ENCODE measurements at regions not wholly inside any gene's neighbourhood (a gene's known extent, or its start where the extent isn't known, plus 50 kb on each side); places are given as distances from the start of the nearest gene placed in this dataset.

DNA sequence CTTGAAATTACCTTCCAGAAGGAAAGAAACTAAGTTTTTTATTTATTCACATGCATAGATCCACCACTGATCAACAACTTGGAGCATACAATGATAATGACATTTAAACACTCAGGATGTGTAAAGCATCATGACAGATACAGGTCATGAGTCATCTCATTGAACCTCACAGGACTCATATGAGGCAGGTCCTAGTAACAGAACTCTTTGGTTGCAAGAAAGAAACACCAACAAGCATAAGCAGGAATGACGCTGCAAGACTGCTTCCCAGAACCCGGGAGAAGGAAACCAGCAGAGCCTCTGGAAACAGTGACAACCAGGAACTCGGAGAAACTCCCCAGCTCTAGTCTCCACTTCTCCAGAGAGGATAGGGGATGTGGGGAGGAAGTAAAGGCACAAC is 60.8 kb upstream of the IPO5 start:
- H3K4me3 ChIP-seq (replicated peaks in 1 of 3; ENCODE audit: insufficient read depth in 1 of 3, low read depth in 2 of 3, low read length in 3 of 3), result no peak overlapping the region
- no peak overlapping the region for H3K4me2 ChIP-seq (ENCODE audit: low read depth, low read length)
- no peak overlapping the region for H3K9ac ChIP-seq (ENCODE audit: insufficient read depth, low read depth, low read length)
- intact Hi-C loops (cut with micrococcal nuclease; ENCODE audit: unreplicated experiment), result no loop called here
- no peaks in the 10 kb centered on the region for H4K20me1 ChIP-seq (ENCODE audit: insufficient read depth, low read length)
- H3K36me3 ChIP-seq (replicated peaks in 1 of 2; ENCODE audit: control insufficient read depth in 1 of 2, insufficient read depth in 2 of 2, low read length in 2 of 2), result no peaks in the 10 kb centered on the region
- WGBS (ENCODE audit: low lambda C conversion rate), result 15% methylated on average over 3 of the region's 3 CpGs
- H3K27me3 ChIP-seq (ENCODE audit: control insufficient read depth in 1 of 2, insufficient read depth in 2 of 2, low read length in 2 of 2), result peaks cover 2 to 8% of the 10 kb centered on the region in 2 experiments; a peak in 2 of 5 replicates
- CTCF ChIA-PET (ENCODE audit: low intra/inter-chr PET ratio, low total read pairs), result no interaction called here
- ATAC-seq (no peak), DNase-seq (ENCODE audit: low spot score) (no peak), FAIRE-seq (no peak)
- BruUV-seq (replicated peaks), result no TSS peak
- in situ Hi-C loops (cut with HindIII; ENCODE audit: extremely low pct_ligation_motif_present, low pct_unique_long_range_greater_than_20kb), result no loop called here
- H2AFZ ChIP-seq (ENCODE audit: low read length), result no peak overlapping the region
- no peaks in the 10 kb centered on the region for H3K4me1 ChIP-seq (ENCODE audit: insufficient read depth, low read length)
- TF ChIP-seq CCDC6 (CRISPR knock-in tag; IDR thresholded peaks at IDR 0.05) (no peak), CREB1 (IDR thresholded peaks at IDR 0.05) (0 out of 2 replicates have a peak, but pooled peaks have one; percentile 8), CREB1 (CRISPR knock-in tag; IDR thresholded peaks at IDR 0.05) (no peak)
- H3K79me2 ChIP-seq (ENCODE audit: insufficient read depth, low read length), result no peaks in the 10 kb centered on the region
- POLR2A ChIA-PET, result no interaction called here
- no peaks in the 10 kb centered on the region for H3K9me3 ChIP-seq (ENCODE audit: low read length)
- H3K27ac ChIP-seq (ENCODE audit: extremely low read length, insufficient read depth, low read length), result no peak overlapping the region

DNA sequence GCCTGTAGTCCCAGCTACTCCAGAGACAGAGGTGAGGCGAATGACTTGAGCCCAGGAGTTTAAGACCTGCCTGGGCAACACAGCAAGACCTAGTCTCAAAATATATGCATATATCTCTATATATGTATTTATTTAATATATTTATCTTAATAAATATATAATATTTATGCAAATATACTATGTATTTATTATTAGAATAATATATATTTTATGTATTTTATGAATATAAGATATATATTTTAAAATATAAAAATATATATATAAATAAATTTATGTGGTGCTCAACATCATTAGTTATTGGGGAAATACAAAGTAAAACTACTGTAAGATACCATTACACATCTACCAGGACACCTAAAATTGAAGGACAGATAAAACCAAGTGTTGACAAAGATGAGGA is 58.1 kb upstream of the IPO5 start:
- in situ Hi-C loops (cut with HindIII; ENCODE audit: extremely low pct_ligation_motif_present, low pct_unique_long_range_greater_than_20kb) (no loop called here), intact Hi-C loops (cut with micrococcal nuclease; ENCODE audit: unreplicated experiment) (no loop called here)
- no peak for ATAC-seq
- WGBS (ENCODE audit: low lambda C conversion rate), result 9% methylated on average over 1 of the region's 1 CpG
- no peaks in the 10 kb centered on the region for H3K9me3 ChIP-seq (ENCODE audit: low read length)
- H3K27ac ChIP-seq (ENCODE audit: extremely low read length, insufficient read depth, low read length), result no peak overlapping the region
- H3K4me1 ChIP-seq (ENCODE audit: insufficient read depth, low read length), result no peaks in the 10 kb centered on the region
- H3K4me3 ChIP-seq (replicated peaks in 1 of 3; ENCODE audit: insufficient read depth in 1 of 3, low read depth in 2 of 3, low read length in 3 of 3), result no peak overlapping the region
- FAIRE-seq, result no peak
- H2AFZ ChIP-seq (ENCODE audit: low read length), result no peak overlapping the region
- H3K9ac ChIP-seq (ENCODE audit: insufficient read depth, low read depth, low read length), result no peak overlapping the region
- no peak overlapping the region for H3K4me2 ChIP-seq (ENCODE audit: low read depth, low read length)
- no peaks in the 10 kb centered on the region for H3K36me3 ChIP-seq (replicated peaks in 1 of 2; ENCODE audit: control insufficient read depth in 1 of 2, insufficient read depth in 2 of 2, low read length in 2 of 2)
- no peaks in the 10 kb centered on the region for H3K79me2 ChIP-seq (ENCODE audit: insufficient read depth, low read length)
- H4K20me1 ChIP-seq (ENCODE audit: insufficient read depth, low read length), result no peaks in the 10 kb centered on the region
- ChIA-PET CTCF (ENCODE audit: low intra/inter-chr PET ratio, low total read pairs) (no interaction called here), POLR2A (no interaction called here)
- H3K27me3 ChIP-seq (ENCODE audit: control insufficient read depth in 1 of 2, insufficient read depth in 2 of 2, low read length in 2 of 2), result peaks cover 2 to 3% of the 10 kb centered on the region in 2 experiments; a peak in 2 of 5 replicates
- DNase-seq (ENCODE audit: low spot score), result no peak
- BruUV-seq (replicated peaks), result no TSS peak
- TF ChIP-seq RFXAP (CRISPR knock-in tag; IDR thresholded peaks at IDR 0.05; ENCODE audit: borderline replicate concordance) (no peak), ZNF850 (CRISPR knock-in tag; conservative IDR thresholded peaks at IDR 0.05) (no peak), ZNF878 (CRISPR knock-in tag; IDR thresholded peaks at IDR 0.05) (no peak), HMG20B (CRISPR knock-in tag; conservative IDR thresholded peaks at IDR 0.05) (no peak), ZNF569 (CRISPR knock-in tag; IDR thresholded peaks at IDR 0.05; ENCODE audit: borderline replicate concordance) (no peak), RCOR2 (CRISPR knock-in tag; IDR thresholded peaks at IDR 0.05) (no peak), SMAD1 (CRISPR knock-in tag; IDR thresholded peaks at IDR 0.05; ENCODE audit: borderline replicate concordance, low read depth) (no peak), SMAD3 (CRISPR knock-in tag; IDR thresholded peaks at IDR 0.05) (no peak)
- TF ChIP-seq, protein P1, sequence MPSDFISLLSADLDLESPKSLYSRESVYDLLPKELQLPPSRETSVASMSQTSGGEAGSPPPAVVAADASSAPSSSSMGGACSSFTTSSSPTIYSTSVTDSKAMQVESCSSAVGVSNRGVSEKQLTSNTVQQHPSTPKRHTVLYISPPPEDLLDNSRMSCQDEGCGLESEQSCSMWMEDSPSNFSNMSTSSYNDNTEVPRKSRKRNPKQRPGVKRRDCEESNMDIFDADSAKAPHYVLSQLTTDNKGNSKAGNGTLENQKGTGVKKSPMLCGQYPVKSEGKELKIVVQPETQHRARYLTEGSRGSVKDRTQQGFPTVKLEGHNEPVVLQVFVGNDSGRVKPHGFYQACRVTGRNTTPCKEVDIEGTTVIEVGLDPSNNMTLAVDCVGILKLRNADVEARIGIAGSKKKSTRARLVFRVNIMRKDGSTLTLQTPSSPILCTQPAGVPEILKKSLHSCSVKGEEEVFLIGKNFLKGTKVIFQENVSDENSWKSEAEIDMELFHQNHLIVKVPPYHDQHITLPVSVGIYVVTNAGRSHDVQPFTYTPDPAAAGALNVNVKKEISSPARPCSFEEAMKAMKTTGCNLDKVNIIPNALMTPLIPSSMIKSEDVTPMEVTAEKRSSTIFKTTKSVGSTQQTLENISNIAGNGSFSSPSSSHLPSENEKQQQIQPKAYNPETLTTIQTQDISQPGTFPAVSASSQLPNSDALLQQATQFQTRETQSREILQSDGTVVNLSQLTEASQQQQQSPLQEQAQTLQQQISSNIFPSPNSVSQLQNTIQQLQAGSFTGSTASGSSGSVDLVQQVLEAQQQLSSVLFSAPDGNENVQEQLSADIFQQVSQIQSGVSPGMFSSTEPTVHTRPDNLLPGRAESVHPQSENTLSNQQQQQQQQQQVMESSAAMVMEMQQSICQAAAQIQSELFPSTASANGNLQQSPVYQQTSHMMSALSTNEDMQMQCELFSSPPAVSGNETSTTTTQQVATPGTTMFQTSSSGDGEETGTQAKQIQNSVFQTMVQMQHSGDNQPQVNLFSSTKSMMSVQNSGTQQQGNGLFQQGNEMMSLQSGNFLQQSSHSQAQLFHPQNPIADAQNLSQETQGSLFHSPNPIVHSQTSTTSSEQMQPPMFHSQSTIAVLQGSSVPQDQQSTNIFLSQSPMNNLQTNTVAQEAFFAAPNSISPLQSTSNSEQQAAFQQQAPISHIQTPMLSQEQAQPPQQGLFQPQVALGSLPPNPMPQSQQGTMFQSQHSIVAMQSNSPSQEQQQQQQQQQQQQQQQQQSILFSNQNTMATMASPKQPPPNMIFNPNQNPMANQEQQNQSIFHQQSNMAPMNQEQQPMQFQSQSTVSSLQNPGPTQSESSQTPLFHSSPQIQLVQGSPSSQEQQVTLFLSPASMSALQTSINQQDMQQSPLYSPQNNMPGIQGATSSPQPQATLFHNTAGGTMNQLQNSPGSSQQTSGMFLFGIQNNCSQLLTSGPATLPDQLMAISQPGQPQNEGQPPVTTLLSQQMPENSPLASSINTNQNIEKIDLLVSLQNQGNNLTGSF (CRISPR knock-in tag; IDR thresholded peaks at IDR 0.05), result no peak
- TF ChIP-seq, protein P2, sequence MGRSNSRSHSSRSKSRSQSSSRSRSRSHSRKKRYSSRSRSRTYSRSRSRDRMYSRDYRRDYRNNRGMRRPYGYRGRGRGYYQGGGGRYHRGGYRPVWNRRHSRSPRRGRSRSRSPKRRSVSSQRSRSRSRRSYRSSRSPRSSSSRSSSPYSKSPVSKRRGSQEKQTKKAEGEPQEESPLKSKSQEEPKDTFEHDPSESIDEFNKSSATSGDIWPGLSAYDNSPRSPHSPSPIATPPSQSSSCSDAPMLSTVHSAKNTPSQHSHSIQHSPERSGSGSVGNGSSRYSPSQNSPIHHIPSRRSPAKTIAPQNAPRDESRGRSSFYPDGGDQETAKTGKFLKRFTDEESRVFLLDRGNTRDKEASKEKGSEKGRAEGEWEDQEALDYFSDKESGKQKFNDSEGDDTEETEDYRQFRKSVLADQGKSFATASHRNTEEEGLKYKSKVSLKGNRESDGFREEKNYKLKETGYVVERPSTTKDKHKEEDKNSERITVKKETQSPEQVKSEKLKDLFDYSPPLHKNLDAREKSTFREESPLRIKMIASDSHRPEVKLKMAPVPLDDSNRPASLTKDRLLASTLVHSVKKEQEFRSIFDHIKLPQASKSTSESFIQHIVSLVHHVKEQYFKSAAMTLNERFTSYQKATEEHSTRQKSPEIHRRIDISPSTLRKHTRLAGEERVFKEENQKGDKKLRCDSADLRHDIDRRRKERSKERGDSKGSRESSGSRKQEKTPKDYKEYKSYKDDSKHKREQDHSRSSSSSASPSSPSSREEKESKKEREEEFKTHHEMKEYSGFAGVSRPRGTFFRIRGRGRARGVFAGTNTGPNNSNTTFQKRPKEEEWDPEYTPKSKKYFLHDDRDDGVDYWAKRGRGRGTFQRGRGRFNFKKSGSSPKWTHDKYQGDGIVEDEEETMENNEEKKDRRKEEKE (IDR thresholded peaks at IDR 0.05), result no peak
